Breast epithelium (tissue), 4 donors: ENCODE measurements at regions not wholly inside any gene's neighbourhood (a gene's known extent, or its start where the extent isn't known, plus 50 kb on each side); places are given as distances from the start of the nearest gene placed in this dataset.

Experiments
- DNase-seq, 2 donors: peaks; one replicate each; pipeline ENCODE4 v3.0.0-alpha.2; 2019; ENCODE audit warnings: low spot score in 2 of 2
- H3K27ac ChIP-seq, 2 donors: fragments of 200-600 bp; sonication (generic) in 1 of 2; one replicate each; pipeline ENCODE4 v1.5.1; 2016 to 2019; ENCODE audit warnings: mild to moderate bottlenecking in 1 of 2
- H3K27me3 ChIP-seq, 2 donors: fragments of 200-600 bp; sonication (generic) in 1 of 2; one replicate each; pipeline versions ENCODE4 v1.5.1 to v1.6.0; 2017 to 2019; ENCODE audit warnings: control low read depth in 1 of 2, mild to moderate bottlenecking in 1 of 2
- H3K36me3 ChIP-seq: fragments of 200-600 bp; one replicate; pipeline ENCODE4 v1.5.1; 2019
- H3K4me1 ChIP-seq, 2 donors: fragments of 200-600 bp; sonication (generic); one replicate each; pipeline ENCODE4 v1.5.1; 2016 to 2019; ENCODE audit warnings: control low read depth in 1 of 2
- H3K4me3 ChIP-seq, 3 donors: fragments of 200-600 bp; sonication (generic); 1 replicate in 2 of 3; 2 replicates in 1 of 3; pipeline ENCODE4 v1.5.1; 2016 to 2019; ENCODE audit warnings: mild to moderate bottlenecking in 3 of 3, moderate library complexity in 2 of 3
- H3K9me3 ChIP-seq, 2 donors: fragments of 200-600 bp; sonication (generic) in 1 of 2; one replicate each; pipeline ENCODE4 v1.5.1; 2016 to 2019; ENCODE audit warnings: control low read depth in 1 of 2
- POLR2A ChIP-seq: fragments of 450-650 bp; IDR thresholded peaks from one replicate; pipeline ENCODE4 v1.6.1; 2016; ENCODE audit warnings: antibody characterized with exemption, mild to moderate bottlenecking, moderate library complexity
- POLR2AphosphoS5 ChIP-seq, 3 donors: sonication (generic); formaldehyde crosslinking; IDR thresholded peaks; one replicate each; pipeline ENCODE4 v1.6.1; 2017; ENCODE audit warnings: antibody characterized with exemption in 3 of 3
- intact Hi-C: fragments of 100-400 bp; cut with DNase I; formaldehyde crosslinking; loops from one replicate; pipeline ENCODE4 v1.15.1; 2023; ENCODE audit warnings: low total_unique reads
- TF ChIP-seq, protein P1 (sequence below), 3 donors: fragments of 450-650 bp; IDR thresholded peaks; one replicate each; pipeline ENCODE4 v1.5.1; 2016 to 2017; ENCODE audit warnings: antibody characterized with exemption in 3 of 3, mild to moderate bottlenecking in 3 of 3, moderate library complexity in 3 of 3

DNA sequence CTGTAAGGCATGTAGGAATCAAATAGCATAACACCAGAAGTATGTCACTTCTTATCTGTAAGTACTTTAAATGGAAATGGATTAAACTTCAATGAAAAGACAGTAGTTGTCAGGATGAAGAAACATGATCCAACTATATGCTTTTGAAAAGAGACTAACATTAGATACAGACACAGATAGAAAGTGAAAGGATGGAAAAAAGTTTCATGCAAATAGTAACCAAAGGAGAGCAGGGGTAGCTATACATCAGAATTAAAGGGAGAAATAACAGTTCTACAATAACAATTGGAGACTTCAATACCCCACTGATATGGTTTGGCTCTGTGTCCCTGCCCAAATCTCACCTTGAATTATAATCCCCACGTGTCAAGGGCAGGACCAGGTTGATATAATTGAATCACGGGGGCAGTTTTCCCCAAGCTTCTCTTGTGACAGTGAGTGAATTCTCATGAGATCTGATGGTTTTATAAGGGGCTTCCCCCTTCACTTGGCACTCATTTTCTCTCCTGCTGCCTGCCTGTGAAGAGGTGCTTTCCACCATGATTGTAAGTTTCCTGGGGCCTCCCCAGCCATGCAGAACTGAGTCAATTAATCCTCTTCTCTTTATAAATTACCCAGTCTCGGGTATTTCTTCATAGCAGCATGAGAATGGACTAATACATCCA lies 205.4 kb upstream of the CDH2 start:
- no peaks in the 10 kb centered on the region for H3K36me3 ChIP-seq
- no peaks in the 10 kb centered on the region for H3K4me1 ChIP-seq
- intact Hi-C loops = no loop called here
- H3K27ac ChIP-seq = no peak overlapping the region
- peaks cover 0 to 8% of the 10 kb centered on the region in 2 donors for H3K9me3 ChIP-seq
- H3K27me3 ChIP-seq = no peaks in the 10 kb centered on the region
- TF ChIP-seq POLR2AphosphoS5 (IDR thresholded peaks at IDR 0.05) (no peak), POLR2A (no peak)
- TF ChIP-seq, protein P1, sequence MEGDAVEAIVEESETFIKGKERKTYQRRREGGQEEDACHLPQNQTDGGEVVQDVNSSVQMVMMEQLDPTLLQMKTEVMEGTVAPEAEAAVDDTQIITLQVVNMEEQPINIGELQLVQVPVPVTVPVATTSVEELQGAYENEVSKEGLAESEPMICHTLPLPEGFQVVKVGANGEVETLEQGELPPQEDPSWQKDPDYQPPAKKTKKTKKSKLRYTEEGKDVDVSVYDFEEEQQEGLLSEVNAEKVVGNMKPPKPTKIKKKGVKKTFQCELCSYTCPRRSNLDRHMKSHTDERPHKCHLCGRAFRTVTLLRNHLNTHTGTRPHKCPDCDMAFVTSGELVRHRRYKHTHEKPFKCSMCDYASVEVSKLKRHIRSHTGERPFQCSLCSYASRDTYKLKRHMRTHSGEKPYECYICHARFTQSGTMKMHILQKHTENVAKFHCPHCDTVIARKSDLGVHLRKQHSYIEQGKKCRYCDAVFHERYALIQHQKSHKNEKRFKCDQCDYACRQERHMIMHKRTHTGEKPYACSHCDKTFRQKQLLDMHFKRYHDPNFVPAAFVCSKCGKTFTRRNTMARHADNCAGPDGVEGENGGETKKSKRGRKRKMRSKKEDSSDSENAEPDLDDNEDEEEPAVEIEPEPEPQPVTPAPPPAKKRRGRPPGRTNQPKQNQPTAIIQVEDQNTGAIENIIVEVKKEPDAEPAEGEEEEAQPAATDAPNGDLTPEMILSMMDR (IDR thresholded peaks at IDR 0.05) = no peak
- no peak overlapping the region for H3K4me3 ChIP-seq
- no peak for DNase-seq

DNA sequence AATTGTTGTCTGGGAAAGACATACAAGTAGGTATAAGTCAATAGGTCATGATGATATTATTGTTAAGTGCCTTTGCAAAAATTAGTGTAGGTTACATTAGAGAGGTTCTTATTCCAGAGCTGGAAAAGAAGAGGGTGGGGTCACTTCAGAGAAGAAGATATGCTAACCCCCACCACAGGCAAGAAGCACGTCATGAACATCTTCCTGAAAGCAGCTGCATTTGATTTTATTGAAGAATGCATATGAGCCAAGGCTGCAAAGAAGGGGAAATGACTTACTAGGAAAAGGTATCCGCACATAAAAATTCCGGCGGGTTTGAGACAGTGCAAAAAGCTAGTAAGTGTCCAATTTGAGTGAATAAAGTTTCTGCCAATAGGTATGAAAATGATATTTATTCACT lies 195.3 kb upstream of the CDH2 start:
- TF ChIP-seq POLR2A (no peak), POLR2AphosphoS5 (IDR thresholded peaks at IDR 0.05) (no peak)
- TF ChIP-seq, protein P1 (IDR thresholded peaks at IDR 0.05) = no peak
- no peaks in the 10 kb centered on the region for H3K27me3 ChIP-seq
- no peaks in the 10 kb centered on the region for H3K9me3 ChIP-seq
- H3K4me3 ChIP-seq = no peak overlapping the region
- no peaks in the 10 kb centered on the region for H3K36me3 ChIP-seq
- H3K27ac ChIP-seq = no peak overlapping the region
- DNase-seq = no peak
- no peaks in the 10 kb centered on the region for H3K4me1 ChIP-seq
- intact Hi-C loops = no loop called here

DNA sequence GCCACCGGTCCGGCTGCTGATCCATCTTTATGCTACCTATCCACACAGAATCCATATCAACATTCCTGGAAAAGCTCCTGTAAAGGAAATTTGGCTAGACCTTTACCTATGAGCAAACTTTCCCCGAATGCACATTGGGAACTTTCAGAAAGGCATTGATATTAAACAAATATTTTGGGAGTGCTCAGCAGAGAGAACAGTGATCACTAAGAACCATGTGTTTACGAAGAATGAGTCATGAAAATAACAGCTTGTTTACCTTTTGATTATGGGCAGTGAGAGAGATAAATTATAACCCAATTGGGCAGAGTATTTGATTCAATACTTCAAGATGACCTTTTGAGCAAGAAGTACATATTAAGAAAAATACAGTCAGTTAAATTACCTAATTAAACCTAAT lies 189.7 kb upstream of the CDH2 start:
- TF ChIP-seq POLR2A (no peak), POLR2AphosphoS5 (IDR thresholded peaks at IDR 0.05) (no peak)
- TF ChIP-seq, protein P1 (IDR thresholded peaks at IDR 0.05) = no peak
- Histone ChIP-seq H3K36me3 (no peaks in the 10 kb centered on the region), H3K4me1 (no peaks in the 10 kb centered on the region), H3K9me3 (no peaks in the 10 kb centered on the region), H3K4me3 (no peak overlapping the region), H3K27ac (no peak overlapping the region), H3K27me3 (no peaks in the 10 kb centered on the region)
- intact Hi-C loops = no loop called here
- DNase-seq = no peak

DNA sequence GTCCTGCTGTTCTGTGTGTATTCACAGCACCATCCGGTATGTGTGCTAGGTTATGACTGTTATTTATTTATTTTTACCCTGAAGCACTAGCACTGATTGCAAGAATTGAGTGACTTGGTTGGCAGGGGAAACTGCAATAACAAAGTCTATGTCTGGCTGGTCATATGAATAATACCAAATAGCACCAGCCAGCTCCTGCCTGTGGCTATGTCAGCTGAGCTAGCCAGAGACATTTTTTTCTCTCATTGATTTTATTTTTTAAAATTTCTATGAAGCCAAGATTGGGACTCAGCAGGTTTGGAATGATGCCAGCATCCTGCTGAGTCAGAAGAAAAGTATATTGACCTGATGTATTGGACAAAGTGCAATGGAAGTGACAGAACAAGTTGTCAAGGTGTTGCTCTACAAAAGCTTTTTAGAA lies 188.5 kb upstream of the CDH2 start:
- no peaks in the 10 kb centered on the region for H3K4me1 ChIP-seq
- H3K27ac ChIP-seq = no peak overlapping the region
- TF ChIP-seq POLR2AphosphoS5 (IDR thresholded peaks at IDR 0.05) = no peak
- TF ChIP-seq, protein P1 (IDR thresholded peaks at IDR 0.05) = no peak
- TF ChIP-seq POLR2A = no peak
- no peaks in the 10 kb centered on the region for H3K36me3 ChIP-seq
- H3K9me3 ChIP-seq = no peaks in the 10 kb centered on the region
- no peak overlapping the region for H3K4me3 ChIP-seq
- intact Hi-C loops = no loop called here
- DNase-seq = peak in 1 of 2 donors; percentile 27
- H3K27me3 ChIP-seq = no peaks in the 10 kb centered on the region

DNA sequence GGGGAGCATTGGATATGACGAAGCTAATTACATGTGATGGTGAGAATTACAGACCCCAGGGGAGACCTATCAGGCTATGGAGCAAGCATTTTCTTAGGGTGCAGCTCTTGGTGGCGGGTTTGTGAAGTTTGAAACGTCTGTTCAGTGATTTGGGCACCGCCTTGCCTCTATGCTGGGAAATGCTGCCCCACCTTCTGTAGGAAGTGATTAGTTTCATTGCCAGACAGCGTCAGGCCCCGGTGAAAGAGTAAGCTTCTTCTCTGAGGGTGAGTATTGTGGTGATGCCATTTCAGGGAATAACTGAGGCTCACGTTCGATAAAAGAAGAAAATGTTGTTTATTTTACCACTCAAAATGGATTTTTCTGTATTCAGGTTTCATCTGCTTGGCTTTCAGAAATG lies 186.2 kb upstream of the CDH2 start:
- Histone ChIP-seq H3K4me3 (no peak overlapping the region), H3K27me3 (no peaks in the 10 kb centered on the region), H3K9me3 (no peaks in the 10 kb centered on the region), H3K36me3 (no peaks in the 10 kb centered on the region), H3K27ac (no peak overlapping the region), H3K4me1 (no peaks in the 10 kb centered on the region)
- intact Hi-C loops = no loop called here
- TF ChIP-seq, protein P1 (IDR thresholded peaks at IDR 0.05) = no peak
- no peak for DNase-seq
